GM12878 (cell line): ENCODE measurements at regions not wholly inside any gene's neighbourhood (a gene's known extent, or its start where the extent isn't known, plus 50 kb on each side); places are given as distances from the start of the nearest gene placed in this dataset.

Experiments used
- ATAC-seq: fragments of 200-7000 bp; cut with Tn5 transposase; 3 replicates; pipeline ENCODE4 v1.9.1; 2020; ENCODE audit warnings: mild to moderate bottlenecking, moderate library complexity
- BruUV-seq: library from RNA; stranded (reverse); fragments of 400-500 nt; replicated peaks from 2 replicates; lab custom pipeline; 2021; lab: Mats Ljungman, UMichigan
- CTCF ChIA-PET: fragments of 300-600 bp; sonication (Branson Sonifier 250); formaldehyde crosslinking; extraction: SDS; loops from one replicate; lab custom pipeline; 2021; ENCODE audit warnings: inconsistent platforms; lab: Yijun Ruan, JAX
- POLR2A ChIA-PET: fragments of 350-600 bp; formaldehyde crosslinking; extraction: SDS; loops from one replicate; lab custom pipeline; 2021; ENCODE audit warnings: inconsistent platforms; lab: Charles Lee
- RAD21 ChIA-PET: fragments of 300-600 bp; sonication (Branson Sonifier 250); formaldehyde crosslinking; loops from one replicate; lab custom pipeline; 2023; ENCODE audit warnings: antibody characterized with exemption; ENCODE audit not compliant: unreplicated experiment; lab: Charles Lee
- SMC1A ChIA-PET: fragments of 300-600 bp; sonication (Branson Sonifier 250); formaldehyde crosslinking; loops from one replicate; lab custom pipeline; 2023; ENCODE audit not compliant: unreplicated experiment, uncharacterized antibody; lab: Charles Lee
- DNase-seq: peaks from one replicate; pipeline ENCODE4 v3.0.0-alpha.2; 2011; ENCODE audit warnings: low read depth, low spot score
- FAIRE-seq: peaks from 3 replicates; lab custom pipeline; 2011; peaks lifted over from hg19 to GRCh38; lab: Jason Lieb, UNC
- H2AFZ ChIP-seq: 2 replicates; pipeline ENCODE4 v1.6.0; 2011; ENCODE audit warnings: low read depth, low read length, control low read depth; ENCODE audit not compliant: control insufficient read depth
- H3K27ac ChIP-seq: 2 replicates; pipeline ENCODE4 v1.5.1; 2011; ENCODE audit warnings: control low read depth; ENCODE audit not compliant: control insufficient read depth, insufficient read depth
- H3K27me3 ChIP-seq, 2 experiments: replicated peaks in 1 of 2; 2 replicates each; pipeline versions ENCODE4 v1.6.0 to v1.6.1; 2011; ENCODE audit warnings: low read length in 1 of 2; ENCODE audit not compliant: control insufficient read depth in 2 of 2, insufficient read depth in 2 of 2
- H3K36me3 ChIP-seq, 2 experiments: 2 replicates each; pipeline ENCODE4 v1.5.1; 2011; ENCODE audit warnings: low read length in 1 of 2; ENCODE audit not compliant: control insufficient read depth in 2 of 2, insufficient read depth in 2 of 2
- H3K4me1 ChIP-seq: 2 replicates; pipeline ENCODE4 v1.6.1; 2011; ENCODE audit warnings: mild to moderate bottlenecking, low read length, moderate library complexity, mixed read lengths; ENCODE audit not compliant: control insufficient read depth, insufficient read depth
- H3K4me2 ChIP-seq: 2 replicates; pipeline ENCODE4 v1.6.0; 2011; ENCODE audit warnings: control low read depth; ENCODE audit not compliant: control insufficient read depth, insufficient read depth
- H3K4me3 ChIP-seq: fragments of 200-600 bp; sonication (generic); 2 replicates; pipeline ENCODE4 v1.5.1; 2016
- H3K79me2 ChIP-seq: 2 replicates; pipeline ENCODE4 v1.6.0; 2011; ENCODE audit warnings: low read length; ENCODE audit not compliant: control insufficient read depth, insufficient read depth
- H3K9ac ChIP-seq: 2 replicates; pipeline ENCODE4 v1.8.0; 2011; ENCODE audit warnings: low read length, control low read depth, mixed read lengths; ENCODE audit not compliant: control insufficient read depth, insufficient read depth
- H3K9me3 ChIP-seq: replicated peaks from 3 replicates; pipeline ENCODE4 v1.5.1; 2011; ENCODE audit warnings: mild to moderate bottlenecking, low read length; ENCODE audit not compliant: control insufficient read depth, insufficient read depth
- H4K20me1 ChIP-seq: 2 replicates; pipeline ENCODE4 v1.6.0; 2011; ENCODE audit not compliant: control insufficient read depth, insufficient read depth
- BACH1 ChIP-seq: fragments of 450-650 bp; IDR thresholded peaks from 2 replicates; pipeline ENCODE4 v1.6.1; 2017; ENCODE audit warnings: mild to moderate bottlenecking, borderline replicate concordance
- BCL11A ChIP-seq: IDR thresholded peaks from 2 replicates; pipeline ENCODE4 v1.6.1; 2011; ENCODE audit warnings: low read depth, low read length
- CBX5 ChIP-seq: sonication (generic); IDR thresholded peaks from 2 replicates; pipeline ENCODE4 v1.6.1; 2016; ENCODE audit warnings: low read depth, moderate library complexity, mild to moderate bottlenecking, inconsistent platforms
- CHD2 ChIP-seq: IDR thresholded peaks from 2 replicates; pipeline ENCODE4 v1.6.1; 2011; ENCODE audit warnings: low read depth, low read length, improper control_type of control experiment, borderline replicate concordance
- E2F4 ChIP-seq: IDR thresholded peaks from 2 replicates; pipeline ENCODE4 v1.6.1; 2012; ENCODE audit warnings: low read depth, low read length, improper control_type of control experiment
- E4F1 ChIP-seq: fragments of 450-650 bp; IDR thresholded peaks from 2 replicates; pipeline ENCODE4 v1.6.1; 2018; ENCODE audit warnings: borderline replicate concordance, mild to moderate bottlenecking; ENCODE audit not compliant: partially characterized antibody
- EED ChIP-seq: sonication (generic); IDR thresholded peaks from 2 replicates; pipeline ENCODE4 v1.6.1; 2016; ENCODE audit warnings: antibody characterized with exemption, low read depth
- PBX3 ChIP-seq: IDR thresholded peaks from 2 replicates; pipeline ENCODE4 v1.6.1; 2011; ENCODE audit warnings: mild to moderate bottlenecking, low read depth, low read length, moderate library complexity; ENCODE audit not compliant: insufficient replicate concordance
- PKNOX1 ChIP-seq: fragments of 450-650 bp; IDR thresholded peaks from 2 replicates; pipeline ENCODE4 v1.6.1; 2016; ENCODE audit warnings: mild to moderate bottlenecking
- POLR2AphosphoS2 ChIP-seq: IDR thresholded peaks from 2 replicates; pipeline ENCODE4 v1.6.1; 2011; ENCODE audit warnings: low read depth, mild to moderate bottlenecking, low read length, improper control_type of control experiment, moderate library complexity
- POU2F2 ChIP-seq: IDR thresholded peaks from 3 replicates; pipeline ENCODE4 v1.6.1; 2011; ENCODE audit warnings: low read depth, mild to moderate bottlenecking, low read length, borderline replicate concordance
- RFX5 ChIP-seq: IDR thresholded peaks from 2 replicates; pipeline ENCODE4 v1.6.1; 2011; ENCODE audit warnings: low read depth, low read length, improper control_type of control experiment
- RUNX3 ChIP-seq: IDR thresholded peaks from 2 replicates; pipeline ENCODE4 v1.6.1; 2012; ENCODE audit warnings: low read length, inconsistent platforms
- SMAD1 ChIP-seq: fragments of 450-650 bp; IDR thresholded peaks from 2 replicates; pipeline ENCODE4 v1.6.1; 2018; ENCODE audit warnings: mild to moderate bottlenecking, low read depth; ENCODE audit not compliant: partially characterized antibody
- SMAD5 ChIP-seq: IDR thresholded peaks from 2 replicates; pipeline ENCODE4 v1.6.1; 2016; ENCODE audit warnings: antibody characterized with exemption, low read depth
- STAT1 ChIP-seq: fragments of 450-650 bp; conservative IDR thresholded peaks from 2 replicates; pipeline ENCODE4 v1.6.1; 2014; ENCODE audit warnings: antibody characterized with exemption, mild to moderate bottlenecking
- TCF3 ChIP-seq: IDR thresholded peaks from 2 replicates; pipeline ENCODE4 v1.6.1; 2012; ENCODE audit warnings: low read depth, mild to moderate bottlenecking, low read length, borderline replicate concordance; ENCODE audit not compliant: insufficient read depth
- YBX1 ChIP-seq: fragments of 450-650 bp; IDR thresholded peaks from 2 replicates; pipeline ENCODE4 v1.6.1; 2016; ENCODE audit warnings: antibody characterized with exemption
- ZBED1 ChIP-seq: IDR thresholded peaks from 2 replicates; pipeline ENCODE4 v1.6.1; 2016; ENCODE audit warnings: borderline replicate concordance
- WGBS: methylation state at CpG from one replicate; pipeline ENCODE4 v1.1.6; 2016; ENCODE audit warnings: low lambda C conversion rate; ENCODE audit not compliant: insufficient replicate concordance, insufficient coverage; ENCODE audit errors: missing lambda C conversion rate; 5-methylcytosine and 5-hydroxymethylcytosine counted together
- in situ Hi-C: fragments of 300-500 bp; cut with MboI; formaldehyde crosslinking; loops from 9 replicates; pipeline ENCODE4 v1.14.3; 2018; ENCODE audit warnings: mixed read lengths
- intact Hi-C: fragments of 100-400 bp; cut with micrococcal nuclease; formaldehyde crosslinking; loops from one replicate; pipeline ENCODE4 v1.14.2; 2022; ENCODE audit not compliant: unreplicated experiment

GRCh38 chr4:170170861-170171260, 81.1 kb upstream of the AADAT start (continued):
- TF ChIP-seq PKNOX1 (no peak), RFX5 (no peak), EED (no peak), BACH1 (no peak)

GRCh38 chr4:170169699-170170098, 79.9 kb upstream of the AADAT start:
- Histone ChIP-seq H3K36me3 (no peaks in the 10 kb centered on the region), H2AFZ (no peak overlapping the region), H4K20me1 (no peaks in the 10 kb centered on the region), H3K9ac (no peak overlapping the region), H3K27ac (no peak overlapping the region), H3K4me3 (no peak overlapping the region)
- BruUV-seq, result no TSS peak
- no peak for TF ChIP-seq E4F1
- TF ChIP-seq CHD2, result no peak
- no peak for TF ChIP-seq PBX3
- TF ChIP-seq RUNX3, result no peak
- TF ChIP-seq POU2F2, result no peak
- no peak for TF ChIP-seq TCF3
- TF ChIP-seq E2F4, result no peak
- TF ChIP-seq STAT1, result no peak
- TF ChIP-seq POLR2AphosphoS2, result no peak
- no peak for TF ChIP-seq ZBED1
- TF ChIP-seq CBX5, result no peak
- no peak for TF ChIP-seq SMAD5
- no peak for TF ChIP-seq SMAD1
- TF ChIP-seq BCL11A, result no peak
- no peak for TF ChIP-seq YBX1
- TF ChIP-seq, all 136 proteins: peak for 0
- Histone ChIP-seq H3K79me2 (no peaks in the 10 kb centered on the region), H3K4me1 (no peaks in the 10 kb centered on the region), H3K4me2 (no peak overlapping the region), H3K9me3 (no peaks in the 10 kb centered on the region), H3K27me3 (no peaks in the 10 kb centered on the region)
- no peak for DNase-seq
- ChIA-PET SMC1A (interaction anchor here (1.1 kb wide), 1 partner anchor 380 kb away, joined by 3 read pairs; no protein-coding TSS in a partner anchor), POLR2A (no interaction called here), RAD21 (no interaction called here), CTCF (no interaction called here)
- no peak for ATAC-seq
- in situ Hi-C loops, result no loop called here
- intact Hi-C loops, result no loop called here
- 30% methylated on average over 3 of the region's 3 CpGs for WGBS
- FAIRE-seq, result no peak
